Lower leg skin (tissue), 4 donors: ENCODE measurements at regions not wholly inside any gene's neighbourhood (a gene's known extent, or its start where the extent isn't known, plus 50 kb on each side); places are given as distances from the start of the nearest gene placed in this dataset.
"Not testable (repeated sequence)": the region's sequence is repeated elsewhere in the genome, so short reads cannot be mapped to it uniquely, and the experiment has no call there.

Experiments
- DNase-seq, 2 donors: peaks; one replicate each; pipeline ENCODE4 v3.0.0-alpha.2; 2019; ENCODE audit warnings: low spot score in 2 of 2
- H3K4me3 ChIP-seq: fragments of 200-600 bp; sonication (generic); 2 replicates; pipeline ENCODE4 v1.5.1; 2017; ENCODE audit warnings: mild to moderate bottlenecking, low read depth; ENCODE audit not compliant: poor library complexity, severe bottlenecking
- CTCF ChIP-seq, 3 donors: fragments of 450-650 bp; IDR thresholded peaks; one replicate each; pipeline ENCODE4 v1.5.1; 2016; ENCODE audit warnings: antibody characterized with exemption in 3 of 3, mild to moderate bottlenecking in 3 of 3, moderate library complexity in 2 of 3
- POLR2A ChIP-seq, 2 donors: fragments of 450-650 bp; IDR thresholded peaks; one replicate each; pipeline ENCODE4 v1.6.1; 2016 to 2017; ENCODE audit warnings: antibody characterized with exemption in 2 of 2, mild to moderate bottlenecking in 1 of 2, moderate library complexity in 1 of 2
- WGBS, 2 donors: methylation state at CpG; one replicate each; pipeline ENCODE4 v1.1.5; 2018; 5-methylcytosine and 5-hydroxymethylcytosine counted together
- intact Hi-C: fragments of 100-400 bp; cut with DNase I; formaldehyde crosslinking; loops from one replicate; pipeline ENCODE4 v1.15.0; 2023; ENCODE audit warnings: low total_unique reads

- H3K4me3 ChIP-seq = no peak overlapping the region
- TF ChIP-seq POLR2A (IDR thresholded peaks at IDR 0.05) = no peak
- TF ChIP-seq CTCF (IDR thresholded peaks at IDR 0.05) = no peak
- DNase-seq = no peak
- intact Hi-C loops = no loop called here
Measured at GRCh38 chr6:73932866-73933265, 236.9 kb downstream of the CD109 start.

- H3K4me3 ChIP-seq = no peak overlapping the region
- 50 to 63% methylated on average over 3 of the region's 3 CpGs for WGBS, 2 donors
- no peak for DNase-seq
- TF ChIP-seq CTCF (IDR thresholded peaks at IDR 0.05) = no peak
- TF ChIP-seq POLR2A (IDR thresholded peaks at IDR 0.05) = no peak
- intact Hi-C loops = no loop called here
Measured at GRCh38 chr6:73929405-73929804, 233.4 kb downstream of the CD109 start.

GRCh38 chr6:73927421-73927820 lies 231.4 kb downstream of the CD109 start:
- DNase-seq = no peak
- intact Hi-C loops = no loop called here
- no peak for TF ChIP-seq CTCF (IDR thresholded peaks at IDR 0.05)
- H3K4me3 ChIP-seq = no peak overlapping the region

- intact Hi-C loops, DNase-seq, H3K4me3 ChIP-seq: not testable (repeated sequence)
- whole genome bisulfite sequencing, 2 donors = 93 to 96% methylated on average over 12 to 17 of the region's 17 CpGs
Measured at GRCh38 chr6:73925703-73926102, 229.7 kb downstream of the CD109 start.

GRCh38 chr6:73923905-73924485 lies 228.0 kb downstream of the CD109 start:
- DNase-seq = peak in 1 of 2 donors; percentile 49
- WGBS, 2 donors = 20 to 29% methylated on average over 1 of the region's 1 CpG
- TF ChIP-seq CTCF (IDR thresholded peaks at IDR 0.05) = no peak
- intact Hi-C loops = no loop called here
- H3K4me3 ChIP-seq = no peak overlapping the region

- WGBS, 2 donors = 50 to 86% methylated on average over 2 to 6 of the region's 14 CpGs
- H3K4me3 ChIP-seq = no peak overlapping the region
- TF ChIP-seq POLR2A (IDR thresholded peaks at IDR 0.05) = no peak
- TF ChIP-seq CTCF (IDR thresholded peaks at IDR 0.05) = no peak
- intact Hi-C loops = no loop called here
- no peak for DNase-seq
Measured at GRCh38 chr6:73903155-73903554, 207.2 kb downstream of the CD109 start.
